ENCODE measurements at regions not wholly inside any gene's neighbourhood (a gene's known extent, or its start where the extent isn't known, plus 50 kb on each side); places are given as distances from the start of the nearest gene placed in this dataset.
"Not testable (repeated sequence)": the region's sequence is repeated elsewhere in the genome, so short reads cannot be mapped to it uniquely, and the experiment has no call there.

DNA sequence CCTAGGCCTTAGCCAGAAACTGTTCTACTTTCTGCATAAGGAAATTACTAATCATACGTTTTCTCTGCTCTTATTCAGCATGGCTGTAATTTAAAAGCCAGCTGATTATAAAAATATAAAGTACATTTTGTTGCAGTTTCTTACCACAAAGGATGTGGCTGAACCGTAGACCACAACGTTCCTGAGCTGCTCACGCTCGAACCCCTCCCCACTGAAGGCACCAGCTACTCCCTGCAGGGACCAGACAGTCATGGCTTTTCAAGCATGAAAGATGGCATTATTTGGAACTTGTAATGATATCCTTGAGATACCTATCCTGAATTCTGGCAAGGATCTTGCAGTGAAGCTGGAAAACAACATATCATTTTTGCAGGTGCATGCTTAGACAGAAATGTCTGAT lies 91.8 kb upstream of the DMRT1 start:
- DNase-seq, result peak; percentile 53

DNA sequence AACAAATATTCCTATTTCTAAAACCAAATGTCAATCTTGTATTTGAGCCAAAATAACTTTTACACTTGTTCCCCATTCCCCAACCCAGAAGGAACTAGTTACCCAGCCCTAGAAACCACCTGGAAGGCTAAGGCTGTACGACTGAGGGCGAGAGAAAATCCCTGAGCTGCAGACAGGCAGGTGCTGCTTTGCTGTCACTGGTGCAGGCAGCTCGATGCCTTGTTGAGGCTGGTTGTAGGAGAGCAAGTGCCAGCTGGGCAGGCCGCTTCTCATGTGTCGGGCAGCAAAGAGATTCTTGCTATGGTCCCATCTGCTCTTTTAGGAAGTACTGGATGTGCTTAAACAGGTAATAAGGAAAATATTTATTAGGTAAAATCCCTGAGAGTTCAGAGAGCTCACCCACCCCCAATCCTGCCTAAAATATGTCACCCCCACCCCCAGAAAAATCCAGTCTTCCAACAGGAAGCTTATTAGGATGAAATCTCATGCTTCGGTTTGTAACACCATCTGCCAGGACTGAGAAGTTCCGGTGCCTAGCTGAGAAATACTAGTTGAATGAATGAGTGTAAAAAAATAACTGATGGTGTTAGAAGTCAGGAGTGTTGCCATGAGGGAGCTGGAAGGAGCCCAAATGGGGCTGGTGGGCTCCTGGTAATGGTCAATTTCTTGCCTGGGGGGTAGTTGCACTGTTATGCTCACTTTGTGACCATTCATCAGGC lies 91.1 kb upstream of the DMRT1 start:
- DNase-seq, result no peak

DNA sequence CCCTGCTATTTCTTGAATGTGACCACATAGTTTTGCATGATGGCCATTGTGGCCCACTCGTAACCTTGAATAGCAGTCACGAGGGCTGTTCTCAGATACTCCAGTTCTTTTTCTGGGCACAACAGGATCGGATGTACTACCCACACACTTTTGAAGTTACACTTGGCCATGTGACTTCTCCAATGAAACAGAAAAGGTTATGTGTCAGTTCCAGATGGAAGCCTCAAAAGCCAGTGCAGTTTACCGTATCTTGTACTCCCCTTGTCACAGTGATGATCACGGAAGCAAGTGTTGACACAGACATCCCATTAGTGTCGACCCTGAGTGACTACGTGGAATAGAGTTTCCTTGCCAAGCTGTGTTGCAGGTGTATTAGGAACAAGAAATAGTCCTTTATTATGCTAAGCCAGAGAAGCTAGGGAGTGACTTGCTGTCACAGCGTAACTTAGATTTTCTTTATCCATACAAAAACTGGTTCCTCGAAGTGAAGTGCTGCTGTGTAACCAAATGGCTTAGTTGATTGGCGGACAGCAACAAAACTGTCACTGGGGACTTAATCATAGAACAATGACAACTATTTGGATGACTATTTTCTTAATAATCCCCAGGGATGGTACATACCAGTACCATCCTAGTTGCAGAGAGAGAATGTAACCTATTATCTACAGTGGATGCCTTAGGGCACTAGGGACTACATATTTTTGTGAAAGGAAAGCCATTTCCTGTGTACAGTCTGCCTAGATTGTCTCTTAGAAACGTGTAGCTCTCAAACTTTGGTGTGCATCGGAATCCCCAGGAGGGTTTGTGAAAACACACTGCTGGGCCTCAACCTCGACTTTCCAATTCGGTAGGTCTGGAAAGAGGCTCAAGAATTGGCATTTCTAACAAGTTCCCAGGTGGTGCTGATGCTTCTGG lies 90.1 kb upstream of the DMRT1 start:
- DNase-seq, result peak; percentile 63

DNA sequence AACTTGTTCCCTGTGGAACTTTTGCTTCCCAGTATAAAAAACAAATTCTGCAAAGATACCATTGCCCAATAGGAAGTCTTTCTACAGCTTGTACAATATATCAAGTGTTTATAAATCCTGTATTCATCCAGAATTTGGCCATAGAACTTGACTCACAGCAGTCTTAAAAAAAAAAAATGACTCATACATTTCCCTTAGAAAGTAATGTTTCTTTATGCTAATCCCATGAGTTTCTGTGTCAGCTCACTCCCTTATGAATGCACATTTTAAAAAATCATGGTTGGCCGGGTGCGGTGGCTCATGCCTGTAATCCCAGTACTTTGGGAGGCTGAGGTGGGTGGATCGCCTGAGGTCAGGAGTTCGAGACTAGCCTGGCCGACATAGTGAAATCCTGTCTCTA lies 89.3 kb upstream of the DMRT1 start:
- peak; percentile 93 for DNase-seq

DNA sequence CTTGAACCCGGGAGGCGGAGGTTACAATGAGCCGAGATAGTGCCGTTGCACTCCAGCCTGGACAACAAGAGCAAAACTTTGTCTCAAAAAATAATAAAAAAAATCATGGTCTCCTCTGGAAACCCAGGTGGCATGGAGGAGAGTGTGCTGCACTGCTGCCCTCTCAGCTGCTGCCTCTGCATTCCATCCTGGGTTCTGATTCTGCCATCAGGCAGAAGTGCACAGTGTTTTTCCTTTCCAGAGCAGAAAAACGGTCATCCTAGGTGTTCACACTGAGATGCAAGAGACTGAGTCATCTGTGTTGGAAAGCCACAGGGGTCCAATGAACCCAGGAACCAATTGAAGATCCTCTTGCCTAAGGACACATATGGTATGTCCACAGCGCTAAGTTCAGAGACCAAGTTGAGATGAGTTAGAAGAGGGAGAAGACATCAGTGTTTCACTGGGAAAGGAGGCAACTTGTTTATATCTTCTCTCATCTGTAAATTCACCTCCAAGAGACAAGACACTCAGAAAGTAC lies 88.8 kb upstream of the DMRT1 start:
- peak; percentile 42 for DNase-seq

DNA sequence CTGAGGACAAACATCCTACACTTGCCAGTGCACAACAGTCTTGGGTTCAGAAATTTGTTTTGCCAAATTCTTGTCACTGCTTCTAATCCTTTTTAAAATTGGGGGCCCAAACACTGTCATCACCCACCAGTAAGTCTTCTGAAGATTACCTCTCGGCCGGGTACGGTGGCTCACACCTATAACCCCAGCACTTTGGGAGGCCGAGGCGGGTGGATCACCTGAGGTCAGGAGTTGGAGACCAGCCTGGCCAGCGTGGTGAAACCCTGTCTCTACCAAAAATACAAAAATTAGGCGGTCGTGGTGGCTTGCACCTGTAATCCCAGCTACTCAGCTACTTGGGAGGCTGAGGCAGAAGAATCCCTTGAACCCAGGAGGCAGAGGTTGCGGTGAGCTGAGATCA lies 87.8 kb upstream of the DMRT1 start:
- not testable (repeated sequence) for DNase-seq

DNA sequence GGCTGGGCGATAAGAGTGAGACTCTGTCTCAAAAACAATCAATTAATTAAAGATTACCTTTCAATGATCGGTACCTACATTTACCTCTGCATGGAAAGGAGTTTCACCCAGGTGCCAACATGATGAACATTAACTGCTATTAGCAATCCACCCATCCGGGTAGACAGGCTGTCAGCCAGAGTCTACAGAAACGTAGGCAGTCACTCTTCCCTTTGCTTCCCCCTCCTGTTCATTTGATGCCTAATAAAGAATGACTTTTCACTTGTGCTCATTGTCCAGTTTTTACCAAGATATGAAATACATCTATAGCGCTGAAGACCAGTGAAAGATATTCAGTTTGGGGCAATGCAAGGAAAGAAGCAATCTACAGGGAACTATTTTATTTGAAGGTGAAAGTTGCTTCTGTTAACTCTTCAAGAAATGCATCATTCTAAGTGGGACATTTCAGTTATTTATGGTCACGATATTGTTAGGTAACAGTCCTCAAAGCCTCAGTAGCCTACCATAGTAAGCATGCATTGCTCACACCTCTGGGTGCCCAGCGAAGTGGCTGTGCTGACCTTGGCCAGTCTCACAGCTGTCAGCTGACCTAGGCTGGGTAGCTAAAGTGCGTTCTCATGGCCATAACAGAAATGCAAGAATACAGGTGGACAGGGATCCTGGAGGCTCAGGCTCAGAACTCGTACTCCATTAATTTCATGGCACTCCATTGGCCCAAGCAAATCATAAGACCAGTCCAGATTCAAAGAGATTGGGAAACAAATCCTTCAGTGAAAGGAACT lies 87.2 kb upstream of the DMRT1 start:
- DNase-seq, result no peak

DNA sequence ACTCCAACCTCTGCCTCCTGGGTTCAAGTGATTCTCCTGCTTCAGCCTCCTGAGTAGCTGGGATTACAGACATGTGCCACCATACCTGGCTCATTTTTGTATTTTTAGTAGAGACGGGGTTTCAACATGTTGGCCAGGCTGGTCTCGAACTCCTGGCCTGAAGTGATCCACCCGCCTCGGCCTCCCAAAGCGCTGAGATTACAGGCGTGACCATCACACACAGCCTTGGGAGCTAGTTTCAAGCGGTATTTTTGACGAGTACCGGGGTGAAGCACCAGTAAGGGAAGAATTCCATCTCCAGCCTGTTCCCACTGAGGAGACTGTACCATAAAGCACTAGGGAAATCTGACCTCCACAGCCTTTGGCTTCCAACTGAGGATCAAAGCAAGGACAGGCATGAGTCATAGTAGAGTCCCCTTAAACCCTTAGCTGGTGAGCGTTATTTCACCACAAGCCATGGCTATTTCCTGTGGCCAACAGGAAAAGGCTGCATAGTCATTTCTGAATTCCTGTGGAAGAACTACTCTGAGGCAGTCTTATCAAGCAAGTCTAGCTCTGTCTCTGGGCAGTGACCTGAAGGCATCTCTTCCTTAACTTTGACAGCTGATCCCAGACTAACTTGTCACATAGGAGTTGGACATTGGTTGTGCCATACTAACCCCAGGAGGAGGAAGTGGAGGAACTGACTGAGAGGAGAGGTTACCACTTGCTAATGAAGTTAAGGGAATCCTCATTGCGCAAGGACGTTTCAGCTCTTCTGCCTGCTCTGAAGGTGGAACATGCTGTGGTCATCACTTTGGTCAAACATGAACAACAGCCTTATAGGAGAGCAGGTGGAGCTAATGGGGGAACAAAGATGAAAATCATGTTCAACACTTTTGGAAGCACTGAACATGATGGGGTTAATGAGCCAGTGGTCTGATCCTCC lies 85.8 kb upstream of the DMRT1 start:
- peak; percentile 92 for DNase-seq

DNA sequence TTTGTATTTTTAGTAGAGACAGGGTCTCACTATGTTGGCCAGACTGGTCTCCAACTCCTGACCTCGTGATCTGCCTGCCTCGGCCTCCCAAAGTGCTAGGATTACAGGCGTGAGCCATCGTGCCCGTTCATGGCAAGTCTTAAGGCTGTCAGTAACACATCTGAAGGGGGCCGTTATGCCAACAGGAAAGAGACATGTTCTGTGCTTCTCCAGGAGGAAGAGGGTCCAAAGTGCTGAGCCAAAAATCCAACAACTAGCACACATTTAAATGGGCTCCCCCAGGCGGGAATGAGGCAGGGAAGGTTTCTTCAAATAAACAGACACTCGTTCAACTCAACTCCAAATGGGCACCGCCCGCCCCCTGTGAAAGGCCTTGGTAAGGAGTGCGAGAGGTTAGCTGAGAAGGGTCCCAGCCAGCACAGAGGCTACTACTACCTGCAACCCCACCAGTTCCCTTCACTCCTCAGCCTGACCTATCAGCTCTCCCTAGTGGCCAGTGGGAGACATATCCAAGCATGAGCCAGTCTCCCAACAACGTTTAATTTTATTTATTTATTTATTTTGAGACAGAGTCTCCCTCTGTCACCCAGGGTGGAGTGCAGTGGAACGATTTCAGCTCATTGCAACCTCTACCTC lies 84.1 kb upstream of the DMRT1 start:
- DNase-seq, result peak; percentile 72

DNA sequence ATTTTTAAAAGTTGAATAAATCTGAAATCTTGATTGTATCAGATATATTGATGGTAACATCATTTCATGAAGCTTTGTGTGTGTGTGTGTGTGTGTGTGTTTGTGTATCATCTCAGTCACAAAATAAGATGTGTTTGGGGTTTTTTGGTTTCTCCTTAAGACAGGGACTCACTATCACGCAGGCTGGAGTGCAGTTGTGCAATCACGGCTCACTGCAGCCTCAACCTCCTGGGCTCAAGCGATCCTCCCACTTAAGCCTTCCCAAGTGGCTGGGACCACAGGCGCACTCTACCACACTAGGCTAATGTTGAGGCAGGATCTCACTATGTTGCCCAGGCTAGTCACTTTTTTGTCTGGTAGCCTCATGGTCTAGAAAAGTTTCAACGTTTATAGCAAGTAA lies 83.4 kb upstream of the DMRT1 start:
- no peak for DNase-seq

DNA sequence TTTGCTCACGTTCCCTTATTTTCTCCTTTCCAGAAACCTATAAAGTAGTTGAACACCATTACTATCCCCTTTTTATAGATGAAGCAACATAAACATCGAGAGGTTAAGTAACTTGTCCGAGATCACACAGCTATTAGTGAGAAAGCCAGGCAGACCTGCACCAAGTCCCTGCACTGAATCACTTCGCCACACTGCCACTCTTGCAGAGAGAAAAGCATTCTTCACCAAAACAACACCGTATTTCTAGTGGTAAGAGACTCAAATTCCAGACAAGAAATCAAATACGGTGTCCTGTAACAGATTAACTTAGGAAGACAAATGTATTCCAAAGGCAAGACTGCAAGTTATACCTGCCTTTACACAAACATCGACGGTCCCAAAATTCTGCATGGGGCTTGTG lies 82.0 kb upstream of the DMRT1 start:
- no peak for DNase-seq

DNA sequence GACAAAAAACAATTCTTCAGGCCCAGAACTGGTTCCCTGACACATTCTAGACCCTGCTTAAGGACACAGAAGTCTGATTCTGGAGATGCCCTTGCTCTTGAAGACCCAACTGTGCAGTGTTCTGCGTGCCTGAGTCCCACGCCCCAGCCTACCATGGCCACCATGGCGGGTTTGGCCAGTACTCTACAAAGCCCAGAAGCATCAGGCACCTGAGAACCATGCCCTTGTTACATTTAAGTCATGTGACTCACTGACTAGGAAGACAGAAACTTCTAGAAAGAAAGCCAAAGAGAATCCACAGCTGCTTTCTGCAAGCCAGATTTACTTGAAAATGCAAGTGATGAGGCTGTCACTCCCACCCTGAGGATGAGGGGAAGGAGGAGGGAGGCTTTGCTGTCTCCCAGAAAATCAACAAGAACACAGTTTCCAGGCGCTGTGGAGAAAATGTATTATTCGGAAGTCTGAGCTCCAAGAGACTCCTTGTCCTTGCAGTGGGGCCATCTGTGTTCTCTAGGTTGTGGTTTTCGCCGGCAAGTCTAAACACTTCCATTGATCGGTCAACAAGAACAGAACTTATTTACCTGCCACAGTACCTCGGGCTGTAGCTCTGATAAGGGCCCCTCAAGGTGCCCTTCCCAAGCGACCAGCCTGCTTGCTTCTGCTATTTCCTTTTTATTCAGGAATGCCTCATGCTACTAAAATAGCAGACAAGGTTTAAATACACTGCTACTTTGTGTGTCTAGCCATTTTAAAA lies 81.3 kb upstream of the DMRT1 start:
- no peak for DNase-seq

DNA sequence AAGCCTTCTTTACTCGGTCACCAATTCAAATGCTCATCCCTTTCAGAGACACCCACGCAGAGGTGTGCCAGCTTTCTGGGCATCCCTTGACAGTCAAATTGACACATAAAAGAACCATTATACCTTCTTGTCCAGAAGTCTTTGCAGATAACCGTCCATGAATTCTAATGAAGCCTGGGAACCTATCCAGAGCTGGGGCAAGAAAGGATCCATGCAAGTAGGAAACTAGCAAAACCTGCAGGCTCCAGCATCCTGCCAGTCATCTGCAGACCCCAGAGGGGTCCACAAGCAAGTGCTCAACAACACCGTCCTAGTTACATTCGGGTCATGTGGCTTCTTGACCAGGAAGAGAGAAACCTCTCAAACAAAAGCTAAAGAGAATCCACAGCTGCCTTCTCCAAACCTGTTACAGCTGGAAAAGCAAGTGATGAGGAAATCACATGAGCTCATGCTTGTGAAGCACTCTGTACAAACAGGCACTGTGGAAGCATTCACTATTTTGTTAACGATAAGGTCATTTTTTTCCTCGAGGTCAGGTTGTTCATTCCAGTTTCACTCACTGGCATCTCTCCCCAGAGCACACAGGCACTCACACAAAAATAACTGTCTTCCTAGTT lies 80.2 kb upstream of the DMRT1 start:
- no peak for DNase-seq

DNA sequence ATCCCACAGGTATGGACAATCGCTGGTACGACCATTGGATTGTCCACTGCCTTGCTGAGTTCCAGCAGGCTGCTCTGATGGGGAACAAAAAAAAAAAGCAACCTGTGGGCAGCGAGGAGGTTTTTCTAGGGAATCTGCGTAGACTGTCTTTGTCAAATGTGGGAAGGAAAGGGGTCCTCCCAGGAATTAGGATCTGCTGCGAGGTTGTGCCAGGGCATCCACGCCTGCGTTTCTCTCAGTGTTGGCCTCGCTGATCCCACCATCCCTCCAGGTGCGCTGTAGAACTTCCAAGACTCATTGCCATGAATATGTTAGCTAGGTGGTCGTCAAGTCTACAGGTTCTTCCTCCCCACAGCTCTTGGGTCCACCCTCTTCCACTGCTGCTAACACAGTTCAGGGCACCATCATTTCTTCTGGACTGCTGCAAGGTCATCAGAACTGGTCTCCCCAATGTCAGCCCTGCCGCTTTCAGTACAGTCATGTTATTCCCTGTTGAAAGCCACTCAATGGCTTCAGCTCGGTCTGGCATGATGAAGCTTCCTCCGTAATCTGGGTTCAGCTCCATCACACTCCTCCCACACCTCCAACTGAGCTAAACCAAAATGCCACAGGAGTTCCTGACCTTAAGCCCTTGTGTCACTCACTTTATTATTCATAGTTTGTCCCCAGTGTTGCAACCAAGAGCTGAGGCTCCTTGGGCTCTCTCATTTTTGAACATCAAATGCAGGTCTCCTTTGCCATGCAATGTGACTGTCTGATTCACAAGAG lies 79.5 kb upstream of the DMRT1 start:
- DNase-seq, result no peak

DNA sequence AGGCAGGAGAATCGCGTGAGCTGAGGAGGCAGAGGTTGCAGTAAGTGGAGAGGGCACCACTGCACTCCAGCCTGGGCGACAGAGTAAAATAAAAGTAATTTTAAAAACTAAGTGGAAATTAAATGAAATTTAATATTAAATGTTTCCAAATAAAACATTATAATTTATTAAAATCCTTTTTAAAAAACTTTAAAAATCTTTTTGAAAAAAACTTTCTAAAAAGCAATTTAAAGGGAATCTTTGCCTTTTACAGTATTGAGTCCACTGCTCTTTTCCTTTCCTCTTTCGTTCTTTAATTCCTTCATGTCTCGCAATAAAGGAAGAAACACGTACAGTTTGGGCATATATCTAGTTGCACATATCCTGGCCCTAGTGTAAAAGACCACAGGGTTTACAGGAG lies 77.8 kb upstream of the DMRT1 start:
- DNase-seq, result no peak

DNA sequence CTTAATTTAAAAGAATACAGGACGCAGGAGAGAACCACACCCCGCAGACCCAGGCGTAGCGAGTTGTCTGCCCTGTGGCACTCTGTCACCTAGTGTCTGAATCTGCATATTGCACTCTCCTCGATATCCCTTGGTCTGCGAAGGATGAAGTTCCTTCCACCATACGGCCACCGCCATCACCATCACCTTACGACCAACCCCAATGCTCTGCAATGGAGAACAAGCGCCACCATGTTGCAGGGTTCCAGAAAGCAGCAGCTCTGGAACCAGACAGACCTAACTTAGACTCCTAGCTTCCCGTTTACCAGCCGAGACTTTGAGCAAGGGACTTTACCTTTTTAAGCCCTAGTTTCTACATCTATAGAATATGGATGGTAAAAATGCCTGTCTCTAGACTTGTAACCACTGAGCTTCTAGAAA lies 77.4 kb upstream of the DMRT1 start:
- DNase-seq, result peak; percentile 64

DNA sequence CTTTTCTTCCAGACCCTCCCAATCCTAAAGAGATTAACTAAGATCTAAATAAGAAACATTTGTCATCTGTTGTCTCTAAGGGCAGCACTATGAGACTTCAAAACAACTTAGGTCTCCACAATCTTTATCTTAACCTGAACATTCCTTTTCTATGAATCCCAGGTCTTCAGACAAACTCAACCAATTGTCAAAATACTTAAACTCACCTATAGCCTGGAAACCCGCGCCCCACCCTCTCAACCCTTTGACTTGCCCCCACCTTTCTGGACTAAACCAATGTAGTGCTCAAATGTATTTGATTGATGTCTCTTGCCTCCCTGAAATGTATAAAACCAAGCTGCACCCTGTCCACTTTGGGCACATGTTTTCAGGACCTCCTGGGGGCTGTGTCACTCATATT lies 76.5 kb upstream of the DMRT1 start:
- no peak for DNase-seq

DNA sequence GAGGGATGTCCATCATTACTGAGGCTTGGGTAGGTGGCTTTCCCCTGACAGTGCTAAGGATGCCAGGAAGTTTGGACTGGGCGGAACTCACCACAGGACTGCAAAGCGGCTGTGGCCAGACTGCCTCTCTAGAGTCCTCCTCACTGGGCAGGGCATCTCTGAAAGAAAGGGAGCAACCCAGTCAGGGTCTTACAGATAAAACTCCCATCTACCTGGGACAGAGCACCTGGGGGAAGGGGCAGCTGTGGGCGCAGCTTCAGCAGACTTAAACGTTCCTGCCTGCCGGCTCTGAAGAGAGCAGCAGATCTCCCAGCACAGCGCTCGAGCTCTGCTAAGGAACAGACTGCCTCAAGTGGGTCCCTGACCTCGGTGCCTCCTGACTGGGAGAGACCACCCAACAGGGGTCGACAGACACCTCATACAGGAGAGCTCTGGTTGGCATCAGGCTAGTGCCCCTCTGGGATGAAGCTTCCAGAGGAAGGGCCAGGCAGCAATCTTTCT lies 74.4 kb upstream of the DMRT1 start:
- DNase-seq, result not testable (repeated sequence)

DNA sequence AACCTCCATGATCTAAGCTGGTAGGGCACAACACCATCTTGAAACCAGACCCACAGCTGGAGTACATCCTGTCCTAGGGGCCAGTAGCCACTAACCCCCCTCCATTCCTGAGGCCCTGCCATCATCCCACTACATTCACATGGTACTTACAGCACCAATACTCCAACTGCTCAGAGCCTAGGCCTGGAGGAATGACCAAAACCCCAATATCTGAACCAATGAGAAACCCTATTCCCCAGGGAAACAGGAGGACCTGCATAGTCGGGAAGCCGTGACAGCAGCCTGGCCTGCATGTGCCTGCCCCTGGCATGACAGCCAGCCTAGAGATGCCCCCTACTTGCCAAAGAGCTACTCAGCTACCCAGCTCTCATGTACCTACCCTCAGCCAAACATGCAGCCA lies 65.4 kb upstream of the DMRT1 start:
- no peak for DNase-seq
